NCI-H2171 (cell line): ENCODE measurements at regions not wholly inside any gene's neighbourhood (a gene's known extent, or its start where the extent isn't known, plus 50 kb on each side); places are given as distances from the start of the nearest gene placed in this dataset.

Experiments
- DNase-seq: peaks from one replicate; lab custom pipeline; 2025; lab: John Stamatoyannopoulos, UW

GRCh38 chr2:120589771-120590608, 145.7 kb upstream of the GLI2 start:
- DNase-seq: no peak

- no peak for DNase-seq
Measured at GRCh38 chr2:120590841-120591240, 144.8 kb upstream of the GLI2 start.

- no peak for DNase-seq
Measured at GRCh38 chr2:120591572-120591971, 144.1 kb upstream of the GLI2 start.

GRCh38 chr2:120592084-120592483, 143.6 kb upstream of the GLI2 start:
- DNase-seq: no peak

GRCh38 chr2:120593921-120594686, 141.6 kb upstream of the GLI2 start:
- DNase-seq: no peak

- DNase-seq: peak; percentile 61
Measured at GRCh38 chr2:120594856-120595685, 140.6 kb upstream of the GLI2 start.

GRCh38 chr2:120595739-120596138, 139.9 kb upstream of the GLI2 start:
- no peak for DNase-seq

- DNase-seq: no peak
Measured at GRCh38 chr2:120596191-120596811, 139.4 kb upstream of the GLI2 start.

- DNase-seq: no peak
Measured at GRCh38 chr2:120596990-120597594, 138.6 kb upstream of the GLI2 start.

- DNase-seq: no peak
Measured at GRCh38 chr2:120597595-120598193, 138.0 kb upstream of the GLI2 start.

GRCh38 chr2:120598416-120598815, 137.3 kb upstream of the GLI2 start:
- no peak for DNase-seq

GRCh38 chr2:120599072-120599471, 136.6 kb upstream of the GLI2 start:
- DNase-seq: no peak

- no peak for DNase-seq
Measured at GRCh38 chr2:120599656-120600055, 136.0 kb upstream of the GLI2 start.

GRCh38 chr2:120600335-120600734, 135.3 kb upstream of the GLI2 start:
- no peak for DNase-seq

GRCh38 chr2:120600786-120601185, 134.9 kb upstream of the GLI2 start:
- DNase-seq: no peak

- no peak for DNase-seq
Measured at GRCh38 chr2:120601566-120601965, 134.1 kb upstream of the GLI2 start.

- no peak for DNase-seq
Measured at GRCh38 chr2:120602251-120602650, 133.4 kb upstream of the GLI2 start.

- no peak for DNase-seq
Measured at GRCh38 chr2:120604767-120605166, 130.9 kb upstream of the GLI2 start.

- no peak for DNase-seq
Measured at GRCh38 chr2:120605231-120605935, 130.3 kb upstream of the GLI2 start.

- DNase-seq: no peak
Measured at GRCh38 chr2:120606280-120606679, 129.4 kb upstream of the GLI2 start.
